ENCODE measurements at regions not wholly inside any gene's neighbourhood (a gene's known extent, or its start where the extent isn't known, plus 50 kb on each side); places are given as distances from the start of the nearest gene placed in this dataset.
A peak's percentile ranks its signal among the peaks of the same experiment; 100 is the strongest.

DNA sequence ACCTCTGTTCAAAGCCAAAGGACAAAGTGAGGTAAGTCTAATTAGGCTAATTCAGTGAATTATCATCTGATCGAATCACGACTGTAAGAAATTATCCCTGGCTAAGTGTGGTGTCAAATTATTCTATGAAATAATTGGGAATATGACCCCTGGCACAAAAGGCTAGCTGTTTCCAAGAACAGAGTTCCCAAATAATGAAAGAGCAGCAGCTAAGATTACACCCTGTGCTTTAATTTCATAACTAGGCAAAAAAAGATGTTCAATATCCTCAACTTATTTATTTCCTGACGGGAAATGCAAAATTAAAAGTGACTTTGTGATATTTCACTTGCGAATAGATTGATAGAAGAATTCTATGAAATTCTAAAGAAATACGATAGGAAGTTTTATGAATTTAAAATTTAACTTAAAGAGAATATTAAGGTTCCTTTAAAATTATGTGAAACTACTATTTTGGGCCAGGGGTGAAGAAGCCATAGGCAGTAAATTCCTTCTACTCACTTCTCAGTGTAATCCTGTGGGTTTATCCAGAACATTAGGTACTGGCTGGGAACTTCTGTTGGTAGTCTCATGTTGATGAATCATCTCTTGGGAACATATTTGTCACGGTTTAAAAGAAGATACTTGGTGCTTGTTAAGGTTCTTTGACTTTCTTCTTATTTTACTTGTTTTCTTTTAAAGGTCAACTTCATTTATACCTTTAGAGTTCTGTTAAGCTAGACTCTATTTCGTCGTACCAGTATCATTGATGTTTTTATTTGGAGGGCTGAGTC is 148.5 kb downstream of the POLR1F start:
- DNase-seq (peak; percentile 64), ATAC-seq (peak; percentile 75)
- no peaks in the 10 kb centered on the region for H3K9me2 ChIP-seq (replicated peaks; ENCODE audit: low read length)
- ChIA-PET POLR2A (ENCODE audit: unreplicated experiment) (interaction anchor here (0.7 kb wide), 1 partner anchor 68 kb away, joined by 6 read pairs; no protein-coding TSS in a partner anchor), CTCF (no interaction called here)
- H3F3A ChIP-seq (ENCODE audit: low read length, unreplicated experiment), result no peaks in the 10 kb centered on the region
- no TSS peak for BruUV-seq (replicated peaks)
- no peaks in the 10 kb centered on the region for H3K79me2 ChIP-seq (ENCODE audit: low read length)
- H3K36me3 ChIP-seq (ENCODE audit: low read depth, low read length), result no peaks in the 10 kb centered on the region
- peaks cover 30% of the 10 kb centered on the region for H3K4me1 ChIP-seq (ENCODE audit: insufficient read depth, low read length)
- no peak overlapping the region for H3K4me3 ChIP-seq (ENCODE audit: low read length)
- H3K27me3 ChIP-seq (ENCODE audit: low read length), result no peaks in the 10 kb centered on the region
- H4K20me1 ChIP-seq (ENCODE audit: low read length), result no peaks in the 10 kb centered on the region
- no peak overlapping the region for H2AFZ ChIP-seq (ENCODE audit: low read length)
- TF ChIP-seq EZH2phosphoT487 (IDR thresholded peaks at IDR 0.05; ENCODE audit: borderline replicate concordance, low read length), result no peak
- TF ChIP-seq, protein P1, sequence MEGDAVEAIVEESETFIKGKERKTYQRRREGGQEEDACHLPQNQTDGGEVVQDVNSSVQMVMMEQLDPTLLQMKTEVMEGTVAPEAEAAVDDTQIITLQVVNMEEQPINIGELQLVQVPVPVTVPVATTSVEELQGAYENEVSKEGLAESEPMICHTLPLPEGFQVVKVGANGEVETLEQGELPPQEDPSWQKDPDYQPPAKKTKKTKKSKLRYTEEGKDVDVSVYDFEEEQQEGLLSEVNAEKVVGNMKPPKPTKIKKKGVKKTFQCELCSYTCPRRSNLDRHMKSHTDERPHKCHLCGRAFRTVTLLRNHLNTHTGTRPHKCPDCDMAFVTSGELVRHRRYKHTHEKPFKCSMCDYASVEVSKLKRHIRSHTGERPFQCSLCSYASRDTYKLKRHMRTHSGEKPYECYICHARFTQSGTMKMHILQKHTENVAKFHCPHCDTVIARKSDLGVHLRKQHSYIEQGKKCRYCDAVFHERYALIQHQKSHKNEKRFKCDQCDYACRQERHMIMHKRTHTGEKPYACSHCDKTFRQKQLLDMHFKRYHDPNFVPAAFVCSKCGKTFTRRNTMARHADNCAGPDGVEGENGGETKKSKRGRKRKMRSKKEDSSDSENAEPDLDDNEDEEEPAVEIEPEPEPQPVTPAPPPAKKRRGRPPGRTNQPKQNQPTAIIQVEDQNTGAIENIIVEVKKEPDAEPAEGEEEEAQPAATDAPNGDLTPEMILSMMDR (conservative IDR thresholded peaks at IDR 0.05; ENCODE audit: low read depth, low read length), result no peak
- TF ChIP-seq EZH2 (IDR thresholded peaks at IDR 0.05; ENCODE audit: low read length, unreplicated experiment), result no peak
- H3K9me3 ChIP-seq (ENCODE audit: low read length), result no peaks in the 10 kb centered on the region
- H3K4me2 ChIP-seq (ENCODE audit: low read length), result peak overlapping the region; percentile 29; the same call in 1 of the 2 replicates
- intact Hi-C loops (cut with micrococcal nuclease), result no loop called here
- H3K27ac ChIP-seq (ENCODE audit: low read length), result peak overlapping the region; percentile 36
- no peak overlapping the region for H3K9ac ChIP-seq (ENCODE audit: low read length)

DNA sequence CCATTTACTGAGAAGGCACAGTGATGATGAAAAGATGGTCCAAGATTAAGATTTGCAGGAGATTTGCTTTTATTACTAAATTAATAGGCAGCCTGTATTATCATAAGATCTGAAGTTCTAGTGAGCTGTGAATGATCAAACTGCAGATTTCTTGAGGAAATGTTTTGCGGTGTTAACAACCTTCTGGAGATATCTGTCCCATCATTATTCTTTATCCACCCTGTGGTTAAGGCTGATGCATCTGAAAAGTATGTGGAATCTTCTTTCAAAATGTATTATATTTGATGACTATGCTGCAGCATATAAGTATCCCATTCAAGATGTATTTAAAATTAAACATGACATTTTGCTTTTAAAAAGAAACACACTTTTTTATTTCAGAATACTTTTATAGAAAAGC is 150.3 kb downstream of the POLR1F start:
- H2AFZ ChIP-seq (ENCODE audit: low read length), result no peak overlapping the region
- POLR2A ChIA-PET (ENCODE audit: unreplicated experiment), result no interaction called here
- intact Hi-C loops (cut with micrococcal nuclease), result no loop called here
- H3K27me3 ChIP-seq (ENCODE audit: low read length), result no peaks in the 10 kb centered on the region
- TF ChIP-seq EZH2phosphoT487 (IDR thresholded peaks at IDR 0.05; ENCODE audit: borderline replicate concordance, low read length), result no peak
- no peak for TF ChIP-seq EZH2 (IDR thresholded peaks at IDR 0.05; ENCODE audit: low read length, unreplicated experiment)
- TF ChIP-seq, protein P1 (conservative IDR thresholded peaks at IDR 0.05; ENCODE audit: low read depth, low read length), result no peak
- no peaks in the 10 kb centered on the region for H3K36me3 ChIP-seq (ENCODE audit: low read depth, low read length)
- no TSS peak for BruUV-seq (replicated peaks)
- no peaks in the 10 kb centered on the region for H3K9me2 ChIP-seq (replicated peaks; ENCODE audit: low read length)
- peaks cover 30% of the 10 kb centered on the region for H3K4me1 ChIP-seq (ENCODE audit: insufficient read depth, low read length)
- no peaks in the 10 kb centered on the region for H4K20me1 ChIP-seq (ENCODE audit: low read length)
- ATAC-seq (peak; percentile 91), DNase-seq (peak; percentile 74)
- no peaks in the 10 kb centered on the region for H3K9me3 ChIP-seq (ENCODE audit: low read length)
- H3K9ac ChIP-seq (ENCODE audit: low read length), result 0 out of 2 replicates have a peak overlapping the region, but pooled peaks have one; percentile 9
- H3K79me2 ChIP-seq (ENCODE audit: low read length), result no peaks in the 10 kb centered on the region
- CTCF ChIA-PET, result no interaction called here
- no peaks in the 10 kb centered on the region for H3F3A ChIP-seq (ENCODE audit: low read length, unreplicated experiment)
- no peak overlapping the region for H3K4me3 ChIP-seq (ENCODE audit: low read length)
- H3K27ac ChIP-seq (ENCODE audit: low read length), result peak overlapping the region; percentile 68
- H3K4me2 ChIP-seq (ENCODE audit: low read length), result peak overlapping the region; percentile 40

Data from PC-3 (cell line).